ENCODE measurements at regions not wholly inside any gene's neighbourhood (a gene's known extent, or its start where the extent isn't known, plus 50 kb on each side); places are given as distances from the start of the nearest gene placed in this dataset.
"Not testable (repeated sequence)": the region's sequence is repeated elsewhere in the genome, so short reads cannot be mapped to it uniquely, and the experiment has no call there.

- DNase-seq, result no peak
Measured at GRCh38 chr11:41714101-41714500, 254.6 kb upstream of the LRRC4C start.

GRCh38 chr11:41716862-41717261, 257.4 kb upstream of the LRRC4C start:
- DNase-seq, result no peak

- DNase-seq, result no peak
Measured at GRCh38 chr11:41720761-41721160, 261.3 kb upstream of the LRRC4C start.

- not testable (repeated sequence) for DNase-seq
Measured at GRCh38 chr11:41728161-41728560, 268.7 kb upstream of the LRRC4C start.

- DNase-seq, result no peak
Measured at GRCh38 chr11:41775296-41775695, 315.8 kb upstream of the LRRC4C start.

- no peak for DNase-seq
Measured at GRCh38 chr11:41779401-41779960, 320.0 kb upstream of the LRRC4C start.

- no peak for DNase-seq
Measured at GRCh38 chr11:41781441-41781840, 322.0 kb upstream of the LRRC4C start.

GRCh38 chr11:41784513-41785335, 325.3 kb upstream of the LRRC4C start:
- no peak for DNase-seq

- no peak for DNase-seq
Measured at GRCh38 chr11:41786087-41786486, 326.6 kb upstream of the LRRC4C start.

GRCh38 chr11:41788177-41788576, 328.7 kb upstream of the LRRC4C start:
- DNase-seq, result no peak

GRCh38 chr11:41789376-41789775, 329.9 kb upstream of the LRRC4C start:
- no peak for DNase-seq

- DNase-seq, result no peak
Measured at GRCh38 chr11:41795004-41795403, 335.6 kb upstream of the LRRC4C start.

- no peak for DNase-seq
Measured at GRCh38 chr11:41799754-41800153, 340.3 kb upstream of the LRRC4C start.

GRCh38 chr11:41803895-41804294, 344.4 kb upstream of the LRRC4C start:
- no peak for DNase-seq

GRCh38 chr11:41816396-41816795, 356.9 kb upstream of the LRRC4C start:
- DNase-seq, result no peak

GRCh38 chr11:41824287-41824686, 364.8 kb upstream of the LRRC4C start:
- not testable (repeated sequence) for DNase-seq

GRCh38 chr11:41826085-41826484, 366.6 kb upstream of the LRRC4C start:
- no peak for DNase-seq

GRCh38 chr11:41836431-41836830, 377.0 kb upstream of the LRRC4C start:
- no peak for DNase-seq

- no peak for DNase-seq
Measured at GRCh38 chr11:41842673-41843072, 383.2 kb upstream of the LRRC4C start.

GRCh38 chr11:41845066-41845465, 385.6 kb upstream of the LRRC4C start:
- DNase-seq, result no peak

GRCh38 chr11:41848349-41848748, 388.9 kb upstream of the LRRC4C start:
- no peak for DNase-seq

GRCh38 chr11:41849250-41849649, 389.8 kb upstream of the LRRC4C start:
- no peak for DNase-seq

- DNase-seq, result no peak
Measured at GRCh38 chr11:41851743-41852142, 392.3 kb upstream of the LRRC4C start.

GRCh38 chr11:41861838-41862237, 402.4 kb upstream of the LRRC4C start:
- DNase-seq, result no peak

- no peak for DNase-seq
Measured at GRCh38 chr11:41866525-41866924, 407.1 kb upstream of the LRRC4C start.
